Stimulated activated CD4-positive, alpha-beta T cell treated with anti-CD3 and anti-CD28 coated beads, Interleukin-4, amount 100 ng/mL, for 4 hours (primary cell): ENCODE measurements at regions not wholly inside any gene's neighbourhood (a gene's known extent, or its start where the extent isn't known, plus 50 kb on each side); places are given as distances from the start of the nearest gene placed in this dataset.
A peak's percentile ranks its signal among the peaks of the same experiment; 100 is the strongest.
"Not testable (repeated sequence)": the region's sequence is repeated elsewhere in the genome, so short reads cannot be mapped to it uniquely, and the experiment has no call there.

ENCODE experiments used
- DNase-seq, 2 experiments: peaks; one replicate each; pipeline ENCODE4 v3.0.0-alpha.2; 2020

GRCh38 chr1:172931340-172931739, 119.4 kb downstream of the TNFSF18 start:
- no peak for DNase-seq

GRCh38 chr1:172931761-172932160, 119.0 kb downstream of the TNFSF18 start:
- DNase-seq = no peak

- no peak for DNase-seq
These were observed 117.8 kb downstream of the TNFSF18 start for GRCh38 chr1:172932981-172933380.

GRCh38 chr1:172934417-172934762, 116.4 kb downstream of the TNFSF18 start:
- no peak for DNase-seq

- DNase-seq = no peak
These were observed 115.6 kb downstream of the TNFSF18 start for GRCh38 chr1:172935062-172935592.

GRCh38 chr1:172936088-172936645, 114.6 kb downstream of the TNFSF18 start:
- DNase-seq = no peak

- DNase-seq = no peak
These were observed 112.1 kb downstream of the TNFSF18 start for GRCh38 chr1:172938681-172939080.

GRCh38 chr1:172939475-172939874, 111.3 kb downstream of the TNFSF18 start:
- DNase-seq = no peak

- DNase-seq = no peak
These were observed 110.4 kb downstream of the TNFSF18 start for GRCh38 chr1:172940174-172940855.

- DNase-seq = no peak
These were observed 109.3 kb downstream of the TNFSF18 start for GRCh38 chr1:172941471-172941870.

GRCh38 chr1:172941945-172942344, 108.8 kb downstream of the TNFSF18 start:
- DNase-seq = no peak

- DNase-seq = not testable (repeated sequence)
These were observed 107.6 kb downstream of the TNFSF18 start for GRCh38 chr1:172943138-172943537.

- DNase-seq = no peak
These were observed 105.8 kb downstream of the TNFSF18 start for GRCh38 chr1:172944931-172945330.

- DNase-seq = no peak
These were observed 103.8 kb downstream of the TNFSF18 start for GRCh38 chr1:172946814-172947507.

- peak in 1 of 2 experiments; percentile 33 for DNase-seq
These were observed 102.3 kb downstream of the TNFSF18 start for GRCh38 chr1:172948457-172948856.

- no peak for DNase-seq
These were observed 101.6 kb downstream of the TNFSF18 start for GRCh38 chr1:172949096-172949495.

GRCh38 chr1:172950528-172950927, 100.2 kb downstream of the TNFSF18 start:
- DNase-seq = no peak

GRCh38 chr1:172951730-172952365, 98.9 kb downstream of the TNFSF18 start:
- DNase-seq = no peak

- no peak for DNase-seq
These were observed 98.2 kb downstream of the TNFSF18 start for GRCh38 chr1:172952516-172952915.

- no peak for DNase-seq
These were observed 96.1 kb downstream of the TNFSF18 start for GRCh38 chr1:172954476-172955150.

- DNase-seq = no peak
These were observed 95.5 kb downstream of the TNFSF18 start for GRCh38 chr1:172955161-172955815.

- no peak for DNase-seq
These were observed 93.9 kb downstream of the TNFSF18 start for GRCh38 chr1:172956871-172957270.
